Iris pigment epithelial cell (primary cell): ENCODE measurements at regions not wholly inside any gene's neighbourhood (a gene's known extent, or its start where the extent isn't known, plus 50 kb on each side); places are given as distances from the start of the nearest gene placed in this dataset.
"Not testable (repeated sequence)": the region's sequence is repeated elsewhere in the genome, so short reads cannot be mapped to it uniquely, and the experiment has no call there.

Experiments
- DNase-seq: peaks from one replicate; pipeline ENCODE4 v3.0.0-alpha.2; 2011; ENCODE audit warnings: low read depth

DNA sequence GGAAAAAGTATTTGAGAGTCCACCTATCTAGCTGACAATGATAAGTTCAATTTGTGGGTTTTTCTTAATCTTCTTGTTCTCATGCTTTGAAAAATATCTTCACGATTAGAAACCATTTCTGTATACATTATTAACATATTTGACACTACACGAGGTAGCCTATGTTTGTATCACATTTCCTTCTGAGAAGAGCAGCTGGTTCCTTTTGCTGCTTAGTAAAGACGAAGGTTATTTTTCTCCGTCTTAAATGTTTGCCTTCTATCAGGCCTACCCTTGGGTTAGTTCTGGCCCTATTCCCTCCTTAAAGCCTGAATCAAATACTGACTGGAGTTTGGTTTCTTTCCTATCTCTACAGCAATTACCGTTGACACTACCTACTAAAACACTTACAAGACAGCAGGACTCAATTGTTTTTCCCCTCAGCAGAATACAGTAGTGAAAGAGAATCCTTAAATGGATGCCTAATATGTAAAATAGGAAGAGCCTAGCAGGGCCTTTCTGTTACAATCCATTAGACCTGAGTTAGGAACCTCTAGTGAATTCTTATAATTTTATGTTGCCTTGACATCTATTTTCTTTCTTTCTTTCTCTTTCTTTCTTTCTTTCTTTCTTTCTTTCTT, 790.4 kb downstream of the EPHA4 start:
- DNase-seq = peak; percentile 37

DNA sequence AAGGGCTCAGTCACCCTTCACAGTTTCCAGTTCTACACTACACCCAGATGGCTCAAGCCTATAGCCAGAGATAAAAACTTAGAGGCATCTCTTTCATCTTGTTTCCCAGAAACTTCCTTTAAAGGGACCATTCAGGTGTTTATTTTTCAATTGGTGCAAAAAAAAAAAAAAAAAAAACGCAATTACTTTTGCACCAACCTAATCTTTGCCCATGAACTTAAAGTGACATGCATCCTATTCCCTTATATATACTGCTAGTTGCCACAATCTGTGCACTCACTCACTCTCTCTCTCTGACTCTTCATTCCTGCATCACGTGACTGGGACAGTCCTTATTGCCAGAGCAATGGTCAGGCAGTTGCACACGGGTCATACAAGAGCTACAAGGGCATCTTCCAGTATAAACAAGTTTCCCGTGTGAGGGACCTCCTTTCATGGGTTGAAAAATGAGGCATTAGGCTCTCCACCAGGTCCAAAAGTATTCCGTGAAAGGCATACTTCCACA, 789.4 kb downstream of the EPHA4 start:
- DNase-seq = no peak

DNA sequence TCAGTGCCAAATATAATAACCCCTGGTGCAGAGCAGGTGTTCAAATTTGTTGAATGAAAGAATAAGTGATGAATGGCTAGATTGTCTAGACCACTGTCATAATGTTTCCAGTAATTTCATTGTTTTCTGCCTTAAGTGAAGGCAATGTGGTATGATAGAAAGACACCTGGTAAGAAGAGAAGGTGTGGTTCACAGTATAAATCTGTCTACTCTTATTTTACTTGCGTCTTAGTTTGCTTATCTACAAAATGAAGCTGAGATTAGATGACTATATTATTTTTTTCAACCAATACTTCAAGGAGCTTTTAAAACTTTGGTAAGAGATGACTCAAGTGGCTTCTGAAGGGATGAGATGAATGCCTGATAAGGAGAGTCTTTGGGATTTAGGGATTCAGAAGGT, 788.4 kb downstream of the EPHA4 start:
- no peak for DNase-seq

DNA sequence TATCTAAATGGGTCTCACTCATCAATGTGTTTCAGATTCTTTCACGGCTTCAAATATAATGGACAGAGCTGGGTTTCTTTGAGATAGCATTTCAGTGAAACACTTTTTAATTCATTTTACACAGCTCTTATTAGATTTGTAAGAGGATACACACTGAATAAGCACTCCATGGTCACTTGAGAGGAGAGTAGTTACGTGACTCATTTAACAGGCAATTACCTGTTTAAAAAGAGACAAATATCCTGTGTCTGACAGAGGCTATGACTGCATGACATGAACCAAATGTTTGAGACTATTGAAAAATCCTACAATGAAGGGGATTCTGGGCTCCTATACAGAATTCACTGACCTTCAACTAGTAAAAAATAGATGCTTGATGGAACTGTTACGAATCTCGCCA, 786.9 kb downstream of the EPHA4 start:
- DNase-seq = no peak

DNA sequence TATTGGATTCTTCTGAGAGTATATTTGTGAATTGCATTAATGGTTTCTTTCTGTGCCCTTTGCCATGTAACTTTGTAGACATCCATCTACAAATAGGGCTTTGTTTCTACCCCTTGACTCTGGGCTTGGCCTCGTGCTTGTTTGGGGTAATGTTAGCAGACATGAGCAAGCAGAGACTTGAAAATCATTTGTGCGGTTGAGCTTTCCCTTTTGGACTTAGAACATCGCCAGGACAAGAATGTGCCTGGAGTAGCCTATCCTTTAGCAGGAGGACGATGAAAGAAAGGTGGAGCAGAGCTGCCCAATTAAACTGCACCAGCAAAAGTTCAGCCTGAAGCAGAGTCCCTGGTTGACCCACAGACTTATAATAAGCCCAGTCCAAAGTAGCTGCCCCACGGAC, 785.9 kb downstream of the EPHA4 start:
- no peak for DNase-seq

DNA sequence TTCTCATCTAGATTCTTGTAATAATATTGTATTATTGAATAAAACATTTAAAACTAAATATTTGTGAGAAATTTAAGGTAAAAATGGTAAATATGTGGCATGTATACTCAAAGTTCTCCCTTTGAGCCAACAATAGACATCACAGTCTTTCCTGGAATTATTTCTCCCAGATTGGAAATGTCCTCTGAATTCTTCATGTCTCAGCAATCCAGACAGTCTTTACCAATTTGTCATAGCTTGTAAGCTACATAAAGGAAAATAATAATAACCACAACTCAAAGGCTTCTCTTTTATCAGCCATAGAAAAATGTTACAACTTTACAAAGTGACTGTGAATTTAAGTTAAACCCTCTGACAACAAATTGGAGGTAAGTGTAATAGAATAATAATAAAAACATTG, 784.9 kb downstream of the EPHA4 start:
- peak; percentile 6 for DNase-seq

DNA sequence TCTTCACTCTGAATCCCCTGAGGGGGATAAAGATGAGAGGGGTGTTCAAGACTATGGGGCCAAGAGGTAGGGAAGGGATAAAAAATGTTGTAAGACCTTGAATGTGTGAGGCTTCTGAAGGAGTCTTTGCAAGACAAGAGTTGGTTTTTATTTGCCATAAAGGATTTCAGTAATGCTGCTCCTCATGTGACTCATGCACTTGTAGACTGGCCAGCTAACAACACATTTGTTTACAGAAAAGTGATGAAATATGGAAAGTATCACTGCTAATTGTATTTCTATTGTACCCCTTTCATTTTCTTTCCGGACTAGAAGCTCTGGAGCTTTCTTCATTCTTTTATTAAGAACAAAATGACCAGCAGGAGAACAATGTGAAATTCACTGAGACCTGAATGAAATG, 782.1 kb downstream of the EPHA4 start:
- DNase-seq = peak; percentile 87

DNA sequence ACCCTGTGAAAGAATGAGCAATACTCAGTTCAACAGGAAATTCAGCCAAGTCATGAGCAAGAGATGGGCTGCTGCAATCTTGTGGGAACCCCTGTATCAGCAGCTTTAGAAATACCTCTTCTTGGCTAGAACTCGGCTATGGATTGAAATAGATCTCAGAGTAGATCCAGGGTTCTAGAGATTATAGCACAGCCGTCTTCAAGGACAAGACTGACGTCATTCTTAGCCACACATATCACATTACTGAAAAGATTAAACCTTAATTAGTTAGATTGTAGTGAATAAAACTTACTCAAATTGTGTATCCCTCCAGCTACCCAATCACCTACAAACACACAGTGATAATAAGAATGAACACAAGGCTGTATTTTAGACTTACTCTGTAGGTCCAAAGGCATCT, 776.4 kb downstream of the EPHA4 start:
- DNase-seq = peak; percentile 13

DNA sequence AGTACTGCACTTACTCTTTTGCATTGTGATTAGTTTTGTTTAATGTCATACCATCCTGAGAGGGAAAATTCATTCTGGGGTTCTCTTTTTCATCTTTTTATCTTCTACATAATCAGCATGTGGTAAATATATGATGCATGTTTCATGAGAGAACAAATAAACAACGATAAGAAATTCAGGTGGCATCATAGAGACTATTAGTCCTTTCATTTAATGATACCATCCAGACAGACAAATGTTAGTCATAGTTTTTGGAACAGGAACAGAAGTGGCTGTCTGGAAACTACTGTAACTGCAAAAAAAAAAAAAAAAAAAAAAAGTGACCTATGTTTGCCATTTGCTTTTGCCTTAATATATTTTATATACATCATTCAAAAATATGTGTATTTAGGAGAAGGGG, 761.0 kb downstream of the EPHA4 start:
- DNase-seq = no peak

DNA sequence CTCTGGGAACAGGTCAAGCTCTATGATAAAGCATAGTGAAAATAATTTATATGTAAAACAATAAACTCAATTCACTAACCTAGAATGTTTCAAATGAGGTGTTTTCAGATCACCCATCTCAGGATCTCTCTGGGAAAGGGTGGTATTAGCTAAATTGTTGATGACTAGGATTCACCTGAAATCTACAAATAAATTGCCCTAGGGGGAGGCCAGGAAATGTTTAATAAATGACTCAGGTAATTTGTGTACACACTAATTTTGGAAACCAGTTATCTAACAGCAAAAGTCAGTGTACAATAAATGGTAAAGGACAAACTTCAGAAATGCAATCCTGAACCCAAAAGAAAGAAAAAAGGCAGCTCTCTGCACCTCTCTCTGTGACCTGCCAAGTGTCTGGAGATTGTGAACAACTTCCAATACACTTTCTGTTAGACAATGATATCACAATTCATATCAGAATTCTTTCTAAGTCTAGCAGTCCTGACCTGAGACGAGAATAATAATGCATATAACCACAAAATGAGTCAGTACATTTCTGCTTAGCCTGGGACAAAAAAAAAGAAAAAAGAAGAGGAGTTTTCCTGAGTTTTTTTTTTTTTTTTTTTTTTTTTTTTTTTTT, 760.0 kb downstream of the EPHA4 start:
- DNase-seq = peak; percentile 52

DNA sequence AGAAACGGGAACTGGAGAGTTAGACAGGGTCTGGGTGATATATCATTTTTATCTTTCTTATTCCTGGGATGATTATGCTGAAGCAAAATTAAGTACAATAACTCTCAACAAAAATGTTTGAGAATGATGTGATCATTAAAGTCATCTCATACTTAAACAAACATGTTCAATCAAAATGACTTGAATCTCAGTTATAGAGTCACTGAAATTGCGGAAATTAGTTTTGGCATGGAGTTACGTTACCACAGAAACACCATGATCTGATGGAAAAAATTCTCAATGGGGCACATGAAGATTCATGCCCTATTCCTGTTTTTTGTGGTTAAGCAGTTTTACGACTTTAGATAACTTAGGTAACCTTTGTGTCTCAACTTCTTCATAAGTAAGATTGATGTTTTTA, 757.7 kb downstream of the EPHA4 start:
- DNase-seq = no peak

DNA sequence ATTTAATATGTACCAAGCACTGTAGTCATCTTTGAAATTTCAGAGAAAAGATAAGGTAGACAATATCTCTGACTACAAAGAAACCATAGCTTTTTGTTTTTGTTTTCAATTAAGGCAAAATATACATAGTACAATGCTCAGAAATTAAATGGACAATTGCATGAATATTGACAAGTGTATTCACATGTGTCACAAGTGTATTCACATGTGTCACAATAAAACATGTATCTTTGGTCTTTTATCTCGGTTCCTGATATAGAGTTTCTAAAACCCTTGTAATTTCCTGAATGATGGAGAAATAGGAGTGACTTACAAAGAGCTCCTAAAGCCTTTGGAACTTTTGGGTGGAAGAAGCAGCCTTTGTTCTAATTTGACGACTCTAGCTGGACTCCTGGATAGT, 756.4 kb downstream of the EPHA4 start:
- DNase-seq = no peak

DNA sequence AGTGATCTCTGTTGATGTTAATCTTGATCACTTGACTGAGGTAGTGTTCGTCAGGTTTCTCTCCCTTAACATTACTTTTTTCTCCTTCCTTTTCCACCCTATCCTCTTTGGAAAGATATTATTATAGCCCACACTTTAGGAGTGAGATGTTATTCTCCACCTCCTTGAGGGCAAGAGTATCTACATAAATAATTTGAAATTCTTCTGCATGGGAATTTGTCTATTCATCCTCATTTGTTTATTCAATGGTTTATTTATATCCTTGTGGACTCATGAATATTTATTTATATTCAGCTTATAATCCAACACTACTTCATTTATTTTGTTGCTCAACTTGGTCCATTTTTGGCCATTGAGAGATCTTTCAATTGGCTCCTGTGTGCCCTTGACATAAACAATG, 750.4 kb downstream of the EPHA4 start:
- no peak for DNase-seq

DNA sequence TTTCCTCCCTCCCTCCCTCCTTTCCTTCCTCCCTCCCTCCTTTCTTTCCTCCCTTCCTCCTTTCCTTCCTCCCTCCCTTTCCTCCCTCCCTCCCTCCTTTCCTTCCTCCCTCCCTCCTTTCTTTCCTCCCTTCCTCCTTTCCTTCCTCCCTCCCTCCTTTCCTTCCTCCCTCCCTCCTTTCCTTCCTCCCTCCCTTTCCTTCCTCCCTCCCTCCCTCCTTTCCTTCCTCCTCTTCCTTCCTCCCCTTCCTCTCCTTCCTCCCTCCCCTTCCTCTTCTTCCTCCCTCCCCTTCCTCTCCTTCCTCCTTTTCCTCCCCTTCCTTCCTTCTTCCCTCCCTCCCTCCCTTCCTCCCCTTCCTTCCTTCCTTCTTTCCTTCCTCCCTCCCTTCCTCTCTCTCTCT, 748.5 kb downstream of the EPHA4 start:
- not testable (repeated sequence) for DNase-seq

DNA sequence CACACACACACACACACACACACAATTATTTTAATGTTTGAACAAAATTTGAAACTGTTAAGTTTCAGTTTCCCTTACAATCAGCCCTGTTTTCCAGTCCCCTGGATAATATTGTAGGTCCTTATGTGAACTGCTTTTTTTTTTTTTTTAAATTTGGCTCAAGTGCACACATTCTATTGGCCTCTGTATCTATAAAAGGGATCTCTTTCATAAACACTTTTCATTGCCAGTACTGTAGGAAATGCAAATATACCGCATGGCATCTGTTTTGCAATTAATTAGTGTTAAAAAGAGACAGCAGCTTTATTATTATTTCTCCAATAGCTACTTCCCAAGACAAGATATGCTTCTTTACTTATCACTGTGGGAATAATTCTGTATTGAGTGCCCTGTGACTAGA, 738.7 kb downstream of the EPHA4 start:
- DNase-seq = no peak

DNA sequence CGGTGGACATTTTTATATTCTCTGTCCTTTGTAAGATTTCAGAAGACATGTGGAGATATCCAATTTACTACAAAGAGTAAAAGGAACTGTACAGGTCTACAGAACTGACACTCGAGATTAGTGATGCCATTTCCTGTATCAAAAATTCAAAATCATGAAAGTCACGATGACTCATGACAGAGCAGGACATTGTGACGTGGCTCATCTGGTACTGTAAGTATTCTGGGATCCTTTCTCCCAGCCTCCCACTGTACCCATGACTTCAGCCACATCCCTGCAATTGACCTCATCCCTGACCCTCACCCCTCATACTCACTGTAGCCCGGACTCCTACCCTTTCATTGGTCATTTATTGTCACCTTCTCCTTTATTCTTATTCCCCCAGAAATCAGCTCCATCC, 736.5 kb downstream of the EPHA4 start:
- peak; percentile 29 for DNase-seq

DNA sequence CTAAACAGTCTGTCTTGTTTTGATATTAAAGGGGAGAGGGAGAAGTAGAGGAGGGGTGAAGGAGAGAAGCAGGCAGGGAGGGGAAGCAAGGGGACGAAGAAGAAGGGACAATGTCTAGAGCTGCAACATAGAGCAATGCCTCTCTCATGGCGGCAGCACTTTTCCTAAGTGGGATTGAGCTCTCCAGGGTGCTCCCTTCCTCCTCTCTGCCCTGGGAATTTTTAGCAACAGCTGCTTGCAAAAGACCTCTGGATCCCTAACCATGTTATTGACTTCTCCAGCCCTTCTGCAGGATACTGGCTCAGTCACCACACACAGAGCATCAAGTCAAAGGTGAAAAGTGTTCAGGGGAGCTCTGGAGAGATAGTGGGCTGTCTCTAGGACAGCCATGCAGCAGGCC, 734.9 kb downstream of the EPHA4 start:
- no peak for DNase-seq

DNA sequence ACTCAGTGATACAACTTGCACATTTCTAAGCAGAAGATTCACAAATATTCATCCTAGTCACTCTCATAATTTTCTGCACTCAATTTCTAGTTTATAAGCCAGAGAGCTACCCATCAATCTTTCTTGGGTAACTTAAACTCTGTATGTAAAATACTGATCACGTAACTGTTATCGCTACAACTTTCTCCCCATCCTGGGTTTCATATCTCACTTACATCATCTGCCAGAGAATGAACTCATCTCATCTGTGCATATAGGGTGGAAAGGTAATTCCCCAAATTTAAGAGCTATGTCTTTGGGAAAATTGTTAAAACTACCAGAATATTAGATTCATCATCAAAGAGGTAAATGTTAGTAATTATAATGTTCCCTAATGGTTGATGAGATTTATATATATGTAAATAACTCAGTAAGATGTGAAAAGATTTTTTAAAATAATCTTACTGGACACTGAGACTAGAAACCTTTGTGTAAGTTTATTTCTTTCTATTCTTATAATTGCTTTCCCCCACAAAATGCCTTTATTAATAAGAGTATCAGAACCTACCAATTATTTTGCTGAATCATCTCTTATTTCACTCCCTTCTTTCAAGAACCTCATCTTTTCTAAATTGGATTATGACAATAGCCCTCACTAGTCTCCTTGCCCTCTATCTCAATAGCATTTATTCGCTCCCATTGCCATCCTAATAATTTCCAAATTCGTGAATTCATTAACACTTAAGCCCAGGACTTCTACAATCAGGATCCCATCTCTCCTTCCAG, 729.0 kb downstream of the EPHA4 start:
- DNase-seq = no peak

DNA sequence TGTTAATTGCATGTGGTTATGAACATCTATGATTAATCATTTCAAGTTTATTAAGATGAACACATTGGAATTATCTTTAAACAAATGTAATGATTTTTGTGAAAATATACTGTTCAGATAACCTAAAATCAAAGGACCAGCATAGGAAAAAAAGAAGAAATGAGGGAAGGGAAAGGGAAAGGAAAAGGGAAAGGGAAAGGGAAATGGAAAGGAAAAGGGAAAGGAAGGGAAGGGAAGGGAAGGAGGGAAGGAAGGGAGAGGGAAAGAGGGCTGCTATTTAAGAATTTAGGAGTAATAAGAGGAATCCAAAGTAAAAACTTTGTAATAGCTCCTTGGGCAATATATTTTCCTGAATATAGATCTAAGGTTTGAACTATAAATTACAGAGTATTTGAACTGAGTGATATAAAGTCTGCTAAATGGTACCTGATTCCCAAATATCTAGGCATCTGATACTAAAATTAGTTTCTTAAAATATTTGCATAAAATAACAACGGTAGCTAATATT, 726.3 kb downstream of the EPHA4 start:
- DNase-seq = no peak

DNA sequence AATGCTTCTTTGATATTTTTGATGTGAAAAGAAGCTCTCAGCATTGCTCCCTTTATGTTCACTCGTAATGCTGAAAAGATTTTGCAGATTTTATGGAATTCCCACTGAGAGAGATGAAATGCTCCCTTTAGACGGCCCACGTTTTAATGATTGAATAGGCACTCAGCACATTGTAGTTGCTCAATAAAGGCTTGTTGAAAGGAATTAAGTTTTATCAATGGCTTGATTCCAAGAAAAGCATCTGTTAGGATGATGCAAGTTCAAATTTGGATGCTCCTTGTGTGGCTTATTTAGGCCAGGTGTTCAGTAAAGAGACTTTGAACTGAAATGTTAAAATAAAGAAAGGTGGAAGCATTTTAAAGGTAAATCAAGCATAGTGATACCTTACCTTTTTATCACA, 725.1 kb downstream of the EPHA4 start:
- peak; percentile 2 for DNase-seq

DNA sequence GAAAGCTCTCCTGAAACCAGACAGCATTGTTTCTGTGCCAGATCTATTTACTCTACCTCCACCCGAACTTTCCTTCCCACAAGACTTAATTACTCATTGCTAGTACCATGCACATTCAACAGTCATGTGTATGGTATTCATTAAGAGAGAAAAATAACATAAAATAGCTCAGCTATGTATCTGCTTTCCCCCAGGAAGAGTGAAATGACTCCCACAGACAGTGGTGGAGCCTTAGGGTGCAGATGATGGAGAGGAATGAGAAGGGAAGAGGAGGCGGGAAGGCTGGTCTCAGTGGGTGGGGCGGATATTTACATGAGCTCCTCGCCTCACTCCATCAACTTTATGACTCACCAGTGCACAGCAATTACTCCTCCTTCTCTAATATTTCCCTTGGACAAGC, 724.5 kb downstream of the EPHA4 start:
- DNase-seq = peak; percentile 79

DNA sequence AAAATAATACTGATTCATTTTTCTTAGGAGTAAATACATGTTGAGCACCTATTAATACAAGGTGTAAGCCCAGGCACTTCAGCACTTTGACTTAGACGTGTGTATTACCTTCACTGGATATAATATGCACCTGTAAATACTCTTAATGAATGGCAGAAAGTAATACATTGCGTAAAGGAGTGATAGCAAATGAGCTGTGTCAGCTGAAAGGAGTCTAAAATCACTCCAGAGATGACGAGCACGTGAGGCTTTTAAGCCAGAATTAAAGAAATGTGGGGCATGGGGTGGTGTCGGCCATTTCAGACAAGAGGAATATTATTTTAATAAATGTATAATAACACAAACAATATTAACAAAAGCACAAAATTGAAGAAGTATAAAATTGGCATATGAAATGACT, 722.7 kb downstream of the EPHA4 start:
- no peak for DNase-seq

DNA sequence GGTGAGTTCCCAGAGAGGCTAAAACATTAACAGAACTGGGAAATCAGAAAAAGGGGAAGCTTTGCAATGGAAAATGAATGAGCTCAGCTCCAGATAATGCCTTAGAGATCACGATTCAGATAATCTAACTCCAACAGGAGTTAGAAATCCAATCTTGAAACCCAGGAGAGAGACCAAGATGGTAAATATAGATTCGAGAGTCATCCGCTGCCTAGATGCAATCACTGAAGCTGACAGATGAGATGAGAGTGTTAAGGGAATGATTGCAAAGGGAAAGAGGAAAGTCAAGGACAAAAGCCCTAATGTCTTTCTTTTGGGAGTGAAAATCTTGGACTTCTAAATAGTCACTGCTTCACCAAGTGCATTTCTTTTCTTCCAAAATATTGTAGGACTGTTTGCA, 722.0 kb downstream of the EPHA4 start:
- no peak for DNase-seq
